ENCODE measurements at regions not wholly inside any gene's neighbourhood (a gene's known extent, or its start where the extent isn't known, plus 50 kb on each side); places are given as distances from the start of the nearest gene placed in this dataset.
"Not testable (repeated sequence)": the region's sequence is repeated elsewhere in the genome, so short reads cannot be mapped to it uniquely, and the experiment has no call there.

DNA sequence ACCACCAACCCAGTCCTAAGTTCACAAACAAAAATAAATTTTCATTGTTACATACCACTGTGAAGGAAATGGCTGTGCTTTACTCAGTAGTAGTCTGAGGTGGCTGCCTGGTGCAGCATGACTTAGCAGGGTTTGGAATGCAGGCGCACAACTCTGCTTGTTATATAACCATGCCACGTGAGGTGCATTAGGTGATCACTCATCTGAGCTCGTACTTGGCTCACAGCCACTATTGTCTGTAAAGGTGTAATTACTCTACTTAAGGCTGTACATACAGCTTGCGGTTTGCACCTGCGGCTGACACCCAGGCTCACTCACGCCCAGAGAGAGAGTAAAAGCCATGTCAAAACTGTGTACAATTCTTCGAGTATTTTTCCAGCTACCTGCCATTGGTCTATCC is 599.4 kb downstream of the LTN1 start:
- ChIA-PET POLR2A (no interaction called here), CTCF (no interaction called here)
- TF ChIP-seq ARNT (IDR thresholded peaks at IDR 0.05) (no peak), FOXA1 (IDR thresholded peaks at IDR 0.05) (no peak), BHLHE40 (IDR thresholded peaks at IDR 0.05; ENCODE audit: borderline replicate concordance) (no peak), FOXK2 (IDR thresholded peaks at IDR 0.05) (no peak), HDGF (IDR thresholded peaks at IDR 0.05; ENCODE audit: borderline replicate concordance) (no peak), TARDBP (IDR thresholded peaks at IDR 0.05) (no peak), SP1 (IDR thresholded peaks at IDR 0.05) (no peak), NFRKB (IDR thresholded peaks at IDR 0.05) (no peak), L3MBTL2 (conservative IDR thresholded peaks at IDR 0.05) (no peak)
- no peak for DNase-seq (ENCODE audit: extremely low spot score)

DNA sequence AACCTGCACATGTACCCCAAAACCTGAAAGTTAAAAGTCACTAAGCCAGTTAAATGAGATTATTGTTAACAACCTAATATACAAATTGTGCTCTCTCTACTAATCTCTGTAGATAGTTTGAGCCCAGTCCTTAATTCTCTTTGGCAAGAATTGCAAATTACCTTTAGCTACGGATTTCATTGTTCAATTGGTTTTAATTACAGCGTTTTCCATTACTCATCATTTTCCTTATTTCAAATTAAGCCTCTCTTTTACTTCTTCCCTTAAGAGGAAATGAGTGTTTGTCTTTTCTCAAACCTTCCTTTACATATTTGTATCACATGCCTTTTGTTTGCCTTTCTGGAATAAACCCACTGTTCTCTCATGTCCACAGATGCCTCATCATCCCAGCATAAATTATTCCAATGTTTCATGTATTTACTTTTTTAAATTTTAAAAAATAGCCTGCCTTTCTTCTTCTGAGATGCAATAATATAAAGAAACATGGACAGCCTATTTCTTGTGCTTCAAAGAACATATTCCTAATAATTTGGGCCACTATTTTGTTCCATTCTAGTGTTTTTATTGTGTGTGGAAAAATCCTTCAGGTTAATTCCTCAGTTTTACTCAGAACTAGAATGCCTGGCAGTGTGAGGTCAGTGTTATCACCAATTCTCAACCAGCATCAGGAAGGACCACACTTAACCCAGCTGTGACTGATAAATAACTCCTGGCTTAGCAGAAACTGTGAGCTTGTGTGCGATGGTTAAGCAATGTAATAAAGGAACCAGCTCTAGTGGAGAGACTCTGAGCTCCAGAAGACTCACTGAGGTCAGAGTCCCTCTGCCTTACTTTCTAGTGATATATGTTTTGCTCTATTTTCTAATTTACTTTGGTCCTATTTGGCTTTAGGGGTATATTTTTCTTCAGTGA is 600.5 kb downstream of the LTN1 start:
- ChIA-PET CTCF (no interaction called here), POLR2A (no interaction called here)
- TF ChIP-seq FOXK2 (IDR thresholded peaks at IDR 0.05), result no peak
- no peak for TF ChIP-seq FOXM1 (IDR thresholded peaks at IDR 0.05; ENCODE audit: borderline replicate concordance)
- TF ChIP-seq BHLHE40 (IDR thresholded peaks at IDR 0.05; ENCODE audit: borderline replicate concordance), result no peak
- TF ChIP-seq HDGF (IDR thresholded peaks at IDR 0.05; ENCODE audit: borderline replicate concordance), result no peak
- no peak for TF ChIP-seq TARDBP (IDR thresholded peaks at IDR 0.05)
- TF ChIP-seq CTBP1 (IDR thresholded peaks at IDR 0.05; ENCODE audit: borderline replicate concordance), result no peak
- TF ChIP-seq, protein P1, sequence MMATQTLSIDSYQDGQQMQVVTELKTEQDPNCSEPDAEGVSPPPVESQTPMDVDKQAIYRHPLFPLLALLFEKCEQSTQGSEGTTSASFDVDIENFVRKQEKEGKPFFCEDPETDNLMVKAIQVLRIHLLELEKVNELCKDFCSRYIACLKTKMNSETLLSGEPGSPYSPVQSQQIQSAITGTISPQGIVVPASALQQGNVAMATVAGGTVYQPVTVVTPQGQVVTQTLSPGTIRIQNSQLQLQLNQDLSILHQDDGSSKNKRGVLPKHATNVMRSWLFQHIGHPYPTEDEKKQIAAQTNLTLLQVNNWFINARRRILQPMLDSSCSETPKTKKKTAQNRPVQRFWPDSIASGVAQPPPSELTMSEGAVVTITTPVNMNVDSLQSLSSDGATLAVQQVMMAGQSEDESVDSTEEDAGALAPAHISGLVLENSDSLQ (IDR thresholded peaks at IDR 0.05), result no peak
- no peak for TF ChIP-seq ARNT (IDR thresholded peaks at IDR 0.05)
- TF ChIP-seq ZNF384 (IDR thresholded peaks at IDR 0.05), result no peak
- no peak for TF ChIP-seq FOXA1 (IDR thresholded peaks at IDR 0.05)
- no peak for TF ChIP-seq LEF1 (IDR thresholded peaks at IDR 0.05; ENCODE audit: borderline replicate concordance)
- TF ChIP-seq NFRKB (IDR thresholded peaks at IDR 0.05), result no peak
- no peak for TF ChIP-seq L3MBTL2 (conservative IDR thresholded peaks at IDR 0.05)
- no peak for TF ChIP-seq ELF4 (IDR thresholded peaks at IDR 0.05)
- no peak for TF ChIP-seq SUZ12 (IDR thresholded peaks at IDR 0.05)
- TF ChIP-seq SP1 (IDR thresholded peaks at IDR 0.05), result no peak
- no peak for DNase-seq (ENCODE audit: extremely low spot score)

DNA sequence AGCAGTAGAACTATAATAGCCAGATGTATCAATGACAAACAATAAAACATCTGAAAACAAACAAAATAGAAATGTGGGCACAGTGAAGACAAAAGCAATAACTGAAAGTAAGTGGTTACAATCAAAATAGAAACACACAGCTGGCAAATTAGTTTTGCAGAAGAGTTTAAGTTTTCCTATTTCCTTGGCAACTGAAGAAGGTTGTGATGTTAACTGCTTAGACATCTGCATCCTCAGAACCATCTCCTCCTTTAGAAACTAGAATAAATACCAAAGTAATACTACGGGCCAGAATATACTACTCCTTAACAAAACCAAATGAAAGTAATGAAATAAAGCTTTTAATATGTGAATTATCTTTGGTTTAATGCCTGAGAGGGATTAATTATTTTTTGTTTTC is 605.5 kb downstream of the LTN1 start:
- ChIA-PET POLR2A (no interaction called here), CTCF (no interaction called here)
- TF ChIP-seq NFRKB (IDR thresholded peaks at IDR 0.05) (no peak), L3MBTL2 (conservative IDR thresholded peaks at IDR 0.05) (no peak), ZNF384 (IDR thresholded peaks at IDR 0.05) (no peak), LEF1 (IDR thresholded peaks at IDR 0.05; ENCODE audit: borderline replicate concordance) (no peak), SUZ12 (IDR thresholded peaks at IDR 0.05) (no peak)
- TF ChIP-seq, protein P1 (IDR thresholded peaks at IDR 0.05), result no peak
- no peak for DNase-seq (ENCODE audit: extremely low spot score)

DNA sequence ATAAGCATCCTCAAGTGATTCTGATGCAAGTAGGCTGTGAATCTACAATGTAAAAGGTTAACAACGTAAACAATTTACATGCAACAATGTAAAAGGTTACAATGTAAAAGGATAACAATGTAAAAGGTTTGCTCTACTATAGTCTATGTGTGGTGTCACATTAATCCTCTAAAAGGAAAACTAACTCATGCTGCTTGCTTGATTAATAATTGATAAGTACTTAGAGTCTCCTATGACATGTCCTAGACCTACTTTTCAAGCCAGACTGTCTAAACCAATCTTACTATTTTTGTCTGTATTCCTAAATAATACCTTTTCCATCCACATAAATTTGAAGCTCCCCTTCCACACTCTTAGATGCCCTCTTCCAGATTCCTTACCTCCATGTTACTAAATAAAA is 606.8 kb downstream of the LTN1 start:
- DNase-seq (ENCODE audit: extremely low spot score), result no peak
- TF ChIP-seq ZNF384 (IDR thresholded peaks at IDR 0.05) (no peak), SUZ12 (IDR thresholded peaks at IDR 0.05) (no peak), FOXM1 (IDR thresholded peaks at IDR 0.05; ENCODE audit: borderline replicate concordance) (no peak), ELF4 (IDR thresholded peaks at IDR 0.05) (no peak), FOXA1 (IDR thresholded peaks at IDR 0.05) (no peak), L3MBTL2 (conservative IDR thresholded peaks at IDR 0.05) (no peak), CTBP1 (IDR thresholded peaks at IDR 0.05; ENCODE audit: borderline replicate concordance) (no peak), SP1 (IDR thresholded peaks at IDR 0.05) (no peak), ARNT (IDR thresholded peaks at IDR 0.05) (no peak), NFRKB (IDR thresholded peaks at IDR 0.05) (no peak), HDGF (IDR thresholded peaks at IDR 0.05; ENCODE audit: borderline replicate concordance) (no peak), BHLHE40 (IDR thresholded peaks at IDR 0.05; ENCODE audit: borderline replicate concordance) (no peak), LEF1 (IDR thresholded peaks at IDR 0.05; ENCODE audit: borderline replicate concordance) (no peak), FOXK2 (IDR thresholded peaks at IDR 0.05) (no peak), TARDBP (IDR thresholded peaks at IDR 0.05) (no peak)
- TF ChIP-seq, protein P1 (IDR thresholded peaks at IDR 0.05), result no peak
- ChIA-PET CTCF (no interaction called here), POLR2A (no interaction called here)

DNA sequence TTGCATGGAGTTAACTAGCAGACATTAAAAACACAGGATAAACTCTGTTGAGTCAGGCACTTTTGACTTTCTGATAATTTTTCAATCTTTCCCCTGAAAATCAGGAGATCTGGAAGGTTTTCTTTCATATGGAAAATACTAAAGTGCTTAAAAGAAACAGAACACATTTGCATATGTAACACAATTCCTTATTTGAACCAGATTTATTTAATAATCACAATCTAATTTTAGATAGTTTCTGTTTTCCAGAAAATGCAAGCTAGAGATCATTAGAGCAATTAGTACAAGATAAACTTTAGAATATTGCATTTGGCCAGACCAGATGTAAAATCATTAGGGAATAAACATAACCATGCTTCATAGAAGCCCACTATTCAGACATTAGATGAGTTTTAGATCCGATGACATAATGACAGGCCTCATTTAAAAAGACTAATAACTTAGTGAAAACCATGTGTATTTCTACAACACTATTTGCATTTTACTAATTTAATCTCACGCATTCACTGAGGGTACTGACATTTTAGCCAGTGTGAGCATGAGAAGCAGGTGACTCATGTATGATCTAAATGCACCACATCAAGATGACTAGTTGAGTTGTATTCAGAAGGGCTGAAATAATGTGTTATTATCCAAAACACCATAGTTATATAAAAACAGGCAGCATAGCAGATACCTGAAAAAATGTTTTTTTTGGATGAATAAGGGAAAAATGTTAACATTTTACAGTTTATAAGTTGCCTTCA is 611.5 kb downstream of the LTN1 start:
- POLR2A ChIA-PET; CTCF ChIA-PET; DNase-seq (ENCODE audit: extremely low spot score): not testable (repeated sequence)

DNA sequence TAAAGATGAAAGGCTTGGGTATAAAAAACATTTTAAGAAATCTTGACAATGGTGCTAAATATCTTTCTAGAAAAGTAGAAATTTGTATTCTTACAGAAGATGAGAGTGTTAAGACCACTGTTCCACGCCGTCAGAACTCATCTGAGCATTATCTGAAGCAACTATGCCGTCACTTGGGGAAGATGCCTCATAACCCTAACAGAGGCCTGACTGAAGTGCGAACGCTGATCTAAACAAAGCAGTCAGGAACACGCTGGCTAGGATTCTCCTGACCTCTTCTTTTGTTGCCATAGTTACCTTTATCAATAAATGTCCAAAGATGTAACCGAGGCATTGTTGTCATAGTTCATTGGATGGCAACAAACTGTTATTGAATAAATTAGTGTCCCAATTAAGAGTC is 612.4 kb downstream of the LTN1 start:
- DNase-seq (ENCODE audit: extremely low spot score), result no peak
- ChIA-PET CTCF (no interaction called here), POLR2A (no interaction called here)
- TF ChIP-seq ARNT (IDR thresholded peaks at IDR 0.05) (no peak), CTBP1 (IDR thresholded peaks at IDR 0.05; ENCODE audit: borderline replicate concordance) (no peak), TARDBP (IDR thresholded peaks at IDR 0.05) (no peak), ELF4 (IDR thresholded peaks at IDR 0.05) (no peak), BHLHE40 (IDR thresholded peaks at IDR 0.05; ENCODE audit: borderline replicate concordance) (no peak), FOXM1 (IDR thresholded peaks at IDR 0.05; ENCODE audit: borderline replicate concordance) (no peak), NFRKB (IDR thresholded peaks at IDR 0.05) (no peak), LEF1 (IDR thresholded peaks at IDR 0.05; ENCODE audit: borderline replicate concordance) (no peak), L3MBTL2 (conservative IDR thresholded peaks at IDR 0.05) (no peak), SP1 (IDR thresholded peaks at IDR 0.05) (no peak), ZNF384 (IDR thresholded peaks at IDR 0.05) (no peak), FOXA1 (IDR thresholded peaks at IDR 0.05) (no peak), SUZ12 (IDR thresholded peaks at IDR 0.05) (no peak)
- TF ChIP-seq, protein P1 (IDR thresholded peaks at IDR 0.05), result no peak

Measured in HEK293T (cell line).